Endothelial cell of umbilical vein (primary cell): ENCODE measurements at regions not wholly inside any gene's neighbourhood (a gene's known extent, or its start where the extent isn't known, plus 50 kb on each side); places are given as distances from the start of the nearest gene placed in this dataset.

Experiments used
- BruUV-seq: library from RNA; stranded (reverse); fragments of 400-500 nt; replicated peaks from 2 replicates; lab custom pipeline; 2021; lab: Mats Ljungman, UMichigan
- CTCF ChIA-PET: fragments of 300-600, 350-600 bp; sonication (Branson Sonifier 250); formaldehyde crosslinking; loops from one replicate; lab custom pipeline; 2021; ENCODE audit warnings: antibody characterized with exemption, inconsistent platforms; lab: Charles Lee
- POLR2A ChIA-PET: fragments of 300-600, 350-600 bp; sonication (Branson Sonifier 250); formaldehyde crosslinking; loops from one replicate; lab custom pipeline; 2021; ENCODE audit warnings: antibody characterized with exemption, inconsistent platforms; lab: Charles Lee
- DNase-seq: peaks from one replicate; pipeline ENCODE4 v3.0.0-alpha.2; 2011; ENCODE audit warnings: low read depth, low spot score
- FAIRE-seq: peaks from 2 replicates; lab custom pipeline; 2011; peaks lifted over from hg19 to GRCh38; lab: Jason Lieb, UNC
- H2AFZ ChIP-seq: 2 replicates; pipeline ENCODE4 v1.6.0; 2012; ENCODE audit warnings: low read depth, low read length, control low read depth, inconsistent platforms
- H3K27ac ChIP-seq: 2 replicates; pipeline ENCODE4 v1.5.1; 2011; ENCODE audit warnings: low read depth, mild to moderate bottlenecking, control low read depth, low read length, moderate library complexity; ENCODE audit not compliant: insufficient read depth
- H3K27me3 ChIP-seq, 2 experiments: 2 replicates each; pipeline versions ENCODE4 v1.6.0 to v1.6.1; 2011; ENCODE audit warnings: low read length in 2 of 2, mixed read lengths in 1 of 2; ENCODE audit not compliant: control insufficient read depth in 2 of 2, insufficient read depth in 2 of 2
- H3K36me3 ChIP-seq, 2 experiments: 2 replicates in 1 of 2; 3 replicates in 1 of 2; pipeline ENCODE4 v1.5.1; 2011; ENCODE audit warnings: low read length in 2 of 2, mild to moderate bottlenecking in 1 of 2, moderate library complexity in 1 of 2; ENCODE audit not compliant: control insufficient read depth in 2 of 2, insufficient read depth in 2 of 2; ENCODE audit errors: extremely low read depth in 1 of 2
- H3K4me1 ChIP-seq: 3 replicates; pipeline ENCODE4 v1.5.1; 2011; ENCODE audit warnings: mild to moderate bottlenecking, low read length; ENCODE audit not compliant: control insufficient read depth, insufficient read depth; ENCODE audit errors: extremely low read depth
- H3K4me2 ChIP-seq: 2 replicates; pipeline ENCODE4 v1.6.1; 2011; ENCODE audit warnings: low read length, control low read depth, mixed read lengths; ENCODE audit not compliant: insufficient read depth
- H3K4me3 ChIP-seq, 3 experiments: fragments of 200-600 bp in 1 of 3; sonication (generic), shearing (Covaris generic) in 1 of 3; replicated peaks in 1 of 3; 2 replicates each; pipeline ENCODE4 v1.5.1; 2011 to 2016; ENCODE audit warnings: control low read depth in 3 of 3, low read length in 3 of 3, mild to moderate bottlenecking in 2 of 3, inconsistent platforms in 1 of 3, low read depth in 1 of 3, moderate library complexity in 1 of 3; ENCODE audit not compliant: insufficient read depth in 1 of 3
- H3K79me2 ChIP-seq: 2 replicates; pipeline ENCODE4 v1.6.0; 2012; ENCODE audit warnings: low read length, inconsistent platforms; ENCODE audit not compliant: control insufficient read depth, insufficient read depth
- H3K9ac ChIP-seq: replicated peaks from 2 replicates; pipeline ENCODE3; 2011; ENCODE audit warnings: low read length, control low read depth; ENCODE audit not compliant: insufficient read depth; ENCODE audit errors: extremely low read depth
- H3K9me1 ChIP-seq: replicated peaks from 3 replicates; pipeline ENCODE4 v1.6.0; 2011; ENCODE audit warnings: mild to moderate bottlenecking, low read length; ENCODE audit not compliant: control insufficient read depth, insufficient read depth; ENCODE audit errors: extremely low read depth
- H3K9me3 ChIP-seq: replicated peaks from 2 replicates; pipeline ENCODE4 v1.5.1; 2012; ENCODE audit warnings: low read length, inconsistent platforms; ENCODE audit not compliant: control insufficient read depth, insufficient read depth
- H4K20me1 ChIP-seq: replicated peaks from 2 replicates; pipeline ENCODE3; 2011; ENCODE audit warnings: mild to moderate bottlenecking, low read length; ENCODE audit not compliant: control insufficient read depth, insufficient read depth; ENCODE audit errors: extremely low read depth
- CTCF ChIP-seq, 2 donors: IDR thresholded peaks; 1 replicate in 1 of 2; 2 replicates in 1 of 2; pipeline ENCODE4 v1.5.1; 2011; ENCODE audit warnings: low read length in 2 of 2, mild to moderate bottlenecking in 2 of 2, moderate library complexity in 2 of 2, control low read depth in 1 of 2, inconsistent platforms in 1 of 2, low read depth in 1 of 2; ENCODE audit not compliant: insufficient read depth in 1 of 2; ENCODE audit errors: extremely low read depth in 1 of 2
- EZH2 ChIP-seq: IDR thresholded peaks from 2 replicates; pipeline ENCODE4 v1.6.1; 2012; ENCODE audit warnings: borderline replicate concordance, low read depth, mild to moderate bottlenecking, moderate library complexity, low read length, inconsistent platforms; ENCODE audit not compliant: severe bottlenecking
- FOS ChIP-seq: IDR thresholded peaks from 2 replicates; pipeline ENCODE4 v1.6.1; 2011; ENCODE audit warnings: mild to moderate bottlenecking, low read length, moderate library complexity, borderline replicate concordance; ENCODE audit not compliant: insufficient read depth
- GATA2 ChIP-seq: IDR thresholded peaks from 2 replicates; pipeline ENCODE4 v1.7.0; 2011; ENCODE audit warnings: low read depth, mild to moderate bottlenecking, moderate library complexity, mixed read lengths, low read length; ENCODE audit not compliant: insufficient read length, insufficient read depth
- JUN ChIP-seq: IDR thresholded peaks from 2 replicates; pipeline ENCODE4 v1.6.1; 2011; ENCODE audit warnings: borderline replicate concordance, low read depth; ENCODE audit not compliant: insufficient read length, insufficient read depth
- MAX ChIP-seq: IDR thresholded peaks from 2 replicates; pipeline ENCODE4 v1.6.1; 2011; ENCODE audit not compliant: insufficient read depth, insufficient read length
- MYC ChIP-seq: IDR thresholded peaks from one replicate; pipeline ENCODE4 v1.6.1; 2011; ENCODE audit warnings: mild to moderate bottlenecking, low read depth, low read length
- POLR2A ChIP-seq: IDR thresholded peaks from 2 replicates; pipeline ENCODE4 v1.6.1; 2012; ENCODE audit warnings: low read depth, mild to moderate bottlenecking, control low read depth, low read length
- POLR2AphosphoS5 ChIP-seq: IDR thresholded peaks from 2 replicates; pipeline ENCODE4 v1.6.1; 2012; ENCODE audit warnings: low read depth, mild to moderate bottlenecking, control low read depth, low read length, moderate library complexity; ENCODE audit not compliant: insufficient read depth
- dilution Hi-C: fragments of 300-500 bp; cut with MboI; formaldehyde crosslinking; loops from one replicate; pipeline ENCODE4 v1.15.0; 2019; ENCODE audit warnings: low sequenced_read_pairs; ENCODE audit not compliant: extremely low pct_ligation_motif_present
- intact Hi-C: fragments of 100-400 bp; cut with micrococcal nuclease; formaldehyde crosslinking; loops from one replicate; pipeline ENCODE4 v1.10.0; 2022

GRCh38 chr9:25613709-25614108, 64.5 kb downstream of the TUSC1 start:
- ChIA-PET POLR2A (no interaction called here), CTCF (no interaction called here)
- no peak for TF ChIP-seq CTCF (IDR thresholded peaks at IDR 0.05; ENCODE audit: extremely low read depth in 1 of 2, insufficient read depth in 1 of 2, low read depth in 1 of 2, low read length in 2 of 2)
- TF ChIP-seq EZH2, result no peak
- no peak for TF ChIP-seq POLR2AphosphoS5
- TF ChIP-seq MAX, result no peak
- no peak for TF ChIP-seq POLR2A
- TF ChIP-seq GATA2, result no peak
- TF ChIP-seq MYC, result no peak
- TF ChIP-seq JUN, result no peak
- no peak for TF ChIP-seq FOS
- H3K36me3 ChIP-seq, result no peaks in the 10 kb centered on the region
- no peaks in the 10 kb centered on the region for H4K20me1 ChIP-seq
- H2AFZ ChIP-seq, result no peak overlapping the region
- no peak for DNase-seq
- no peak overlapping the region for H3K4me3 ChIP-seq
- no peaks in the 10 kb centered on the region for H3K4me1 ChIP-seq
- H3K79me2 ChIP-seq, result no peaks in the 10 kb centered on the region
- H3K9me1 ChIP-seq, result no peaks in the 10 kb centered on the region
- no peak overlapping the region for H3K9ac ChIP-seq
- no peak overlapping the region for H3K27ac ChIP-seq
- no peak for FAIRE-seq
- H3K9me3 ChIP-seq, result no peaks in the 10 kb centered on the region
- no TSS peak for BruUV-seq
- dilution Hi-C loops (no loop called here), intact Hi-C loops (no loop called here)
- H3K27me3 ChIP-seq, result no peaks in the 10 kb centered on the region
- no peak overlapping the region for H3K4me2 ChIP-seq
